ENCODE measurements at regions not wholly inside any gene's neighbourhood (a gene's known extent, or its start where the extent isn't known, plus 50 kb on each side); places are given as distances from the start of the nearest gene placed in this dataset.

DNA sequence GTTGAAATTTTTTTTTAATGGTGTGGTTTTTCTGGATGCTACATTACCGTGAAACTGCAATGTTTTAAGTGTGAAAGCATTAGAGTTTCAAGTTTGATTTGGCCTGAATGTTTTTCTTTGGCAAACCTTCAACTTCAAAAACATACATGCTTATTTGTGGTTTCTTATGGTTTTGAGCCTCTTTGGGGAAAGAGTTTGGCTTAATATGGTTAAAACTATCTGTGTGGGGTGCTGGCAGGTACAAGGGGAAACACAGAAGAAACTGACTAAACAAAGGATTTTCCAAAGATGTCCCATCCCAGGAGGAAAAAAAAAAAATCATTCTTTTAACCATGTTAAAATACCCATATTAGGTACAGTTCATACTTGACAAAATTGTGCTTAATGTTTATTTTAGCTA is 121.1 kb downstream of the HGF start:
- no peak for DNase-seq (ENCODE audit: low read depth in 2 of 2)

DNA sequence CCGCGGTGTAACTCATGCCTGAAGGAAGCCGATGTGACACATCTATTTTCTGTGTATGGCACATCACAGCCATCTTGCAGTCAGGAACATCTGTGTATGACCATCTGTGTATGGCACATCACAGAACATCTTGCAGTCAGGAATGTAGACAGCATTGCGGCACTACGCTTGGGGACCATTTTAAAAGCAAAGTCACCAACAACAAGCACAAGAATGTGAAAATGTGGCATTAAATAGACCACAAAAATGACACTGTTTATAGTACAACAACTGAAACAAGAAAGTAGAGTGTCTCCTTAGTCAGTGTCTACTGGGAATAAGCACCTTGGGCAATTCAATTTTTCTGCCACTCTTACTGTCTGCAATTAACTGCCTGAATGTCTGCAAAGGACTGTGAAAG is 124.4 kb downstream of the HGF start:
- DNase-seq (ENCODE audit: low read depth in 2 of 2): no peak

DNA sequence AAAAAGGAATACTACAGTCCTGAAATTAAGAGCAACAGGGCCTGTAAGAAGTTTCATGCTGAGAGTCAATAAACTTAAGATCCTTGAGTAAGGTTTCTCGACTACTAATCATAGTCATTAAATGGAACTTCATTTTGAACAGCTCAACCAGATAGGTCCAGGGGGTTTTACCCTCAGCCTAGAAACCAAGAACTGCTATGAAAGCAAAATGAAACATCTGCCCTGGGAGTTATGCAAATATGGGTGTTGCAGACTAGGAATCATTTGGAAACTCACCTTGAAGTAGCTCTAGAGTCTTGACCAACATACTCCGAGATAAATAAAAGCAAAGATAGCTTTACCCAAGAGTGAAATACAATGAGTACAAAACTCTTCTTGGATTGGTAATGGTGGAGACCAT is 128.0 kb downstream of the HGF start:
- no peak for DNase-seq (ENCODE audit: low read depth in 2 of 2)

DNA sequence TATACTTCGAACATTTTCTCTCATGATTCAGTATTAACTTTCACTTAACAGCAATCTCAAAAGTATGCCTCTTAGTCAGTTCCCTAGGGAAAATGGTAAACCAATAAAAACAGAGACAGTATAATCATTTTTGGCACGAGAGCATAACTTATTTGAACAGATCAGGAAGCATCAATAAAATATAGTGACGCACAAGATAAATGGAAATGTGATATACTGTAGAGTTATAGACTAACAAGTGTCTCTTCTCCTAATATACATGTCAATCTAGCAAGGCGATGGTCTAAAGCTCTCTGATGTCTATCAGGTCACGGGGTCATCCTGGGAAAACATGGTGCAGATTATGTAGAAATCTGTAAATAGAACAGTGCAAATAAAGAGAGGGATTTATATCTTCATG is 131.6 kb downstream of the HGF start:
- peak in 1 of 2 donors; percentile 58 for DNase-seq (ENCODE audit: low read depth in 2 of 2)

DNA sequence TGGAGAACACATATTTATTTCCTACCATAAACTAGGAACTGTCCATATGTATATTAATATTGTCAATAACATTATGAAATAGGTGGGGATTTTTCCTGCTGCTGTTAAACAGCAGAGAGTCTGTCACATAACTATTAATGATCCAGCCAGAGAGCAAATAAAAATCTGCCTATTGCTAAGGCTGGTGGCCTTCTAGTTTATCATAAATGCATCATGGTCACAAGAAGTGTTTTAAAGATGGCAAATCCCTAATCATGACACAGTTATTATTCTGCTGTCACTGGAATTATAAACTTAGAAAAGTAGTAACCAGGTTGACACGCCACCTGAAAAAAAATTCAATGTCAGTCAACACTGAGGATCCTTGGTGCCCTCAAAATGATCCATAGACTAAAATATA is 132.3 kb downstream of the HGF start:
- no peak for DNase-seq (ENCODE audit: low read depth in 2 of 2)

DNA sequence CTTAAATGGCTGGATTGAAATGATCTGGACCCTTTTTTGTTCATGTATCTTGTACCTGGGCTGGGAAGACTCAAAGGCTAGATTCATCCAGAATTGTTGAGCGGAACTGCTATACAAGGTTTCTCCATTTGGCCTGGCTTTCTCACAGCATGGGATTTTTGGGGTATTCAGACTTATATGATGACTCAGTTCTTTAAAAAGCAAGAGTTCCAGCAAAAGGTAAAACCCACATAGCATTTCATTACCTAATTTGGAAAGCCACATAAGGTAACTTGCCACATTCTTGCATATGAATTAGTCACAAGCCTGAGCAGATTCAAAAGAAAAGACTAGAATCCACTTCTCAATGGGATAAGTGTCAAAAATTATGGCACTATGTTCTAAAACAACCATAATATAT is 137.4 kb downstream of the HGF start:
- no peak for DNase-seq (ENCODE audit: low read depth in 2 of 2)

DNA sequence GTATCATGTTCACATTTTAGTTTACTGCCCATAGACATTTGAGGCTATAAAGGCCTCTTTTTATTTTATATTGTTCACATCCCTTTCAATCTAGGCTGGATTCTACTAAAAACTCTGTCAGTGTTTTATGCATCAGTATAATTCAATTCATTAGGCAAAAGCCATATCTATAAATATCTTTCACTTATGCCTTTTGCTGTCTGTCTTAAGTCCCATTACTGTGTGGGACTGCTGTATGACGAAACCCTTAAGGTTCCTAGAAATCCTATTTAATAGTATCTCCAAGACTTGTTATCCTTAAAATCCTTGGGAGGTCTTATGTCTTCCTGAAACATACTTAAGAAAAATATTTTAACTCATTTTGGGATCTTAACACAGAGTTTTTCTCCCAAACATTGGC is 139.2 kb downstream of the HGF start:
- no peak for DNase-seq (ENCODE audit: low read depth in 2 of 2)

DNA sequence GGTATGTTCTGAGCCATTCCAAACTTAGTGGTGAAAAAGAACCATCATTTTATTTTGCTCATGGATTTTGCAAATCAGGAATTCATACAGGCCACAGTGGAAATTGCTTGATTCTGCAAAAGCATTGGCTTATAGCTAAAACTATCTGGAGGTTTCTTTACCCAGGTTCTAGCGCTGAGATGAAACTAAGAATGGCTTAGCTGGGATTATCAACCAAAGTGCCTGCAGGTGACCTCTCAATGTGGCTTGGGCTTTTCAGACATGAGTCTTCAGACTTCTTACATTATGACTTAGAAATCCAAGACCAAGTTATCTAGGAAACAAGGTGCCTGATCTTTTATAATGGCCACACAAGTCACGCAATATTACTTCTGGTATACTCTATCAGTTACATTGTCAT is 140.1 kb downstream of the HGF start:
- no peak for DNase-seq (ENCODE audit: low read depth in 2 of 2)

DNA sequence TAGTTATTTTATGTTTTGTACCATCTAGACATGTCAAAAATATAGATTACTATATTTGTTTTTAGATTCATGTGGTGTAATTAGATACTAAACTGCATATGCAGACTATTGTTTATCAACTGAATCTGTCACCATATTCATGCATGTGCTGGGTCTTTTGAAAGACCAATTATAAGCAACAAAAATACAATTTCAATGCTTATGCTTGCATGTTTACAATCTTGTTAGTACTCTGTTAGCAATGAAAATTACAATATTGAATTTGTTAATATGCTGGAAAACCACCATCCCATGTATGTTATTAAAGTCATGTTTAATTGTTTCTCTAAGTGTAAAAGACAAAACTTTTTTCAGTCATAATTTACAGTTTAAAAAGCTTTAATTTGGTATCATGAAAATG is 140.9 kb downstream of the HGF start:
- DNase-seq (ENCODE audit: low read depth in 2 of 2): no peak

DNA sequence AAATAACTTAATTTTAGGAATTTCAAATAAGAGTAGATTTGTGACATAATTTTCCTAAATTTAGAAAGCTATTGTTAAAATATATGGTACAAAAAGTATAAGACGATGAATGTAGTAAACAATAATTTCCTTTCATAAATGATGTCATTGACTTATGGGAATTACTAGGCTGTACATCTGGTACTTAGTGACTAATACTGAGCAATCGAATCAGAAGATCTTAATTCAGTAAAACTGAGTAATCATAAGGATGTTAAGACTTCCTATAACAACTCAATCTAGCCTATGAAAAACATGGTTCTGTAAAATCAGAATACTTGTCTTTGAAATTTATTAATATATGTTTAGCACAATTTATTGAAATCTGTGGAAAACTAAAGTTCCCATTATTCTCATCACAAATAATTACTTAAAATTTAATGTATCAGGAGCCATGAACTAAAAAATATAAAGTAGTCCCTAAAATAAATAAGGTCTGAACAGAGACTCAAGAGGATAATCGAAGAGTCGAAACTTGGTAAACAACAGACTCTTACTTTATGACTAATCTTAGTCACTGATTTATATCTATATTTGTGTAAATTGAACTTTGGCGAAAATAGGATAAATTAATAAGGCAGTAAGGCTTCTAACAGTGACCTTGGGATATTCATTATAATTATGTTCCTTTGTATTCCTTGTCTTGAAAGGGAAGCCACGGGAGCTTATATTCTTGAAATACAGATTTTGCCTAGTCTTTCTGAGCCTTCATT is 142.1 kb downstream of the HGF start:
- DNase-seq (ENCODE audit: low read depth in 2 of 2): peak in 1 of 2 donors; percentile 81

DNA sequence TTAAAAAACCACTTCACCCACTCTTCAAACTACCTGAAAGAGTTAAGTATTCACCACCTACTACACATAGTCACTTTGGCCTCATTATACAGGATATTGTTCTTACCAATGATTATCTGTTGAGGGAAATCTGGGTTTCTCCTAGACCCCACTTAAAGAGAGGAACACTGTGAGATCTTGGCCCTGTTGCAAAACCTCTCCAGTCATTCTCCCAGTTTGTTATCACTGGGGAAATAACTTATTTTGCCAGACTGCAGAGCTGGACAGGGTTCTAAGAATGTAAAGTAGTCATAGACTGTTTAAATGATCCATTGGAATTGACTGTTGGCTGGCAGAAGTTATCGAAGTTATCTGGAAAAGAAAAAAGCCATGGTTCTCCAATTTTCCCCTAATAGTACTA is 143.8 kb downstream of the HGF start:
- DNase-seq (ENCODE audit: low read depth in 2 of 2): no peak

DNA sequence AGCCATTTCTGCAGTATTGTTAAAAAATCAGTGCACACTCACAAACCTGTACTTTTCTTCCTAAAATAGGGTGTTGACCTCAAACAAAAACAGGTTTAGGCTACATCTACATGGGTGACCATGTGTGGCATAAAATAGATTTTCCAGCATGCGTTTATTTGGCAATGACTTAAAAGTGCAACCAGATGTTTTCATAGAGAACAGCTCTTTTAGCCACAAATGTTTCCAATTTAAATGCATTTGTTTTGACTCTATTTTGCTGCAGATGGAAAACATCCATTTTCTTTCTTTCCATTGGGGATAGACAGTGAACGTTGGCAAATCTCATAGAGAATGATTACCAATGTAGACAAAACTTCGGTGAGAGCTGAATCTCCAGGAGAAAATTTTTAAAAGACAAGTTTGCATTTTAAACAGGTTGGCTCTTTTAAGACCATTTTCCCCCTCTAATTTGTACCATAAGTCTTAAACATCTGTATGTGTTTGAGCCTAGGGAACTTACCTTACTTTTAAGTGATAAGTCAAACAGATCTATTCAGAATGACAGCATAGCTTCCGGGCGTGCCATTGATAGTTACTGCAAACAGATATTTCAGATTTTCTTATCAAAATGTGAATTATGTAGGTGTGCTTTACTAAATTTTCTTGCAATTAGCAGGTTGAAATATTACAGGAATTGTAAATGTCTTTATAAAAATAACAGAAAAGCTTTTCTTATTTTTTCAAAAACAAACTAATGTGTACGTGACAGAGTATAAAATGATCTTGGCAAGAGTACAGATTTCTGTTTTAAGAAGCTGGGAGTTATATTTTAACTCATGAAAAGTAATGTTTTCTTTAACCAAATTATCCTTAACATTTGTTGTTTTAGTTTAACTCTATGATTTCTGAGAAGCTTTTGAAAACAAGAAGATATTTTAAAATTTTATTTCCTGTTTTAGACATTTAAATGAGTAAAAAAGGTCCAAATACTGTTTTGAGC is 144.9 kb downstream of the HGF start:
- no peak for DNase-seq (ENCODE audit: low read depth in 2 of 2)

DNA sequence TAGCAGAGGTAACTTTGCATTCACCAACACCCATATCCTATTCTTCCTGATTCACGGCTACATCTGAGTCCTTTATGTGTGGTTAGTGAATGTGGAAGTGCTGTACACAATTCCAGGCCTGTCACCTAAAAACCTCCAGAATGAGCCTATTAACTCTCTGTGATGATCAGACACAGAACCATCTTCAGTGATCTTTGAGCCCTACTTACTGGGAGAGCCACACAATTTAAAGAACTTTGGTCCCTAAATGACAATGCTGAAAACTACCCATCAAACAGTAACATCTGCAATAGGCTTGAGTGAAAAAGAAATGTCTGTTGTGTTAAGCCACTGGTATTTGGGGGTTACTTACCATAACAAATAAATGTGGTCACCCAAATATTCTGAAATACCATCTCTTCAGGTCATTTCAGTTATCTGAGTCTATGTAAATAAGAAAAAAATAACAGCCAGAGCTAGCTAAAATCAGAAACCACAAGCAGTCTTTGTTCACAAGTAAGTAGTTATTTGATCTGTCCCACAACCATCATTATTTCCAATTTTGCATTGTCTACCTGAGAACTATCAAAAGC is 145.7 kb downstream of the HGF start:
- DNase-seq (ENCODE audit: low read depth in 2 of 2): no peak

DNA sequence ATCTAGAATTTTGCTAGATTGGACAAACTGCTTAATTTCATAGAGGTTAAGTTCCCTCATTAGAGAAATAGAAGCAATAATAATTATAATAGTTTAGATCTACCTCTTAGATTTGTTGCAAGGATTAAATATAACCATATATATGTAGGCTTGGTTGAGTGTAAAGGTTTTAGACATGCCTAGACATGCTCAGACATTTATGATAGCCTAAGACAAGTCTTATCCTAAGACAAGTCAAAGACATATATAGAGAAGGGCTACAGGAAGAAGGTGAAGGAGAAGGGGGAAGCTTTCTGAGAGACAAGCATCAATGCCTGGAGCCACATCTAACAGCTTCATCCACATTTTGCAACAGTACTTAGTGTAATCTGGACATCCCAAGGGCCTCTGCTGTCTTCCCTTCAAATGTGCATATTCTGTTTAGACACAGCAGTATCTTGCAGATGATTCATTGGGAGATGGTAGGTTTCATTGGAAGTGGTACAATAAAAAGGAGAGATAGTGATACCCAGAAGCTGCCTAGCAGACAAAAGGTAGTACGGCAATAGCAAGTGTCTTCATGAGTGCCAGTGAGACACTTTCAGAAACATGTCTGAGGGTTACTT is 146.5 kb downstream of the HGF start:
- no peak for DNase-seq (ENCODE audit: low read depth in 2 of 2)

DNA sequence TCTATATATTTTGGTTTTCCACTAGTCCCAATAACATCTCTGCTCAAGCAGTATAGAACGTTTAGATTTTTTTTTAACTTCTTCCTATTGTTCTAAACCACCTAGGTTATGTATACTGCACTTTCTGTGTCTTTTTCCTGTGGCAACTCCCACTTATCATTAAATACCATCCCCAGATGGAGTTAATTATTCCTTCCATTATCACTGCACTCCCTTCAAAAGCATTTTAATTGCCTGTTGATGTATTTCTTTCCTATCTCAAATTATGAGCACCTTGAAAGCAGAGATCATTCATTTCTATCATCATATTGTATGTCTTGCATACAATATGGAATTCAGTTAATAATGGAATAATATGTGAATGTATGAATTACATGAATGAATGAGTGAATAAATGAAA is 148.0 kb downstream of the HGF start:
- no peak for DNase-seq (ENCODE audit: low read depth in 2 of 2)

DNA sequence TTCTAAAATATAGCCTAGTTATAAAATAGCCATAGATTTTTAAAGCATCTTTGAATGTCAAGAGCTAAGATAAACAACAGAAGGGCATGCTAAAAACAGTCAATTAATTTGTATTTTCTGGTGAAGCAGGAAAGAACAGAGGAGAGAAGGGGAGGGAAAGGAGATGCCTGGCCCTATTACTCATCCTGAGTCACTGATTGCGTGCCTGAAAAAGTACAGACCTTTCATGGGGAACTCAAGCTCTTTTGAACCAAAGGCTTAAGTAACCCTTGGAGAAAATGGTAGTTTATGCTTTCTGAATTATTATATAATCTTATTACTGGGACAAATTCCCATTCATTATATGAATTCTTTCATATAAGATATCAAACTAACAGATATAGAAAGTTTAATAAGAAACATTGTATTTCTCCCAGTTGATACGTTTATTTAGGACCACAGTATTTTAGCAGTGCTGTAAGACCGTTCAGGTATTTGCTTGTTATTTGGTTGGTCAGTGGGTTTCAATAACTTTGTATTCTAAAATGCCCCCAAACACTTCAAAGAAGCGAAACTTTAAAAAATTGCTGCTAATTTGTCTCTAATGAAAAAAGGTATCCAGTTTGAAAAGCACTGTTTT is 151.3 kb downstream of the HGF start:
- DNase-seq (ENCODE audit: low read depth in 2 of 2): peak in 1 of 2 donors; percentile 89

DNA sequence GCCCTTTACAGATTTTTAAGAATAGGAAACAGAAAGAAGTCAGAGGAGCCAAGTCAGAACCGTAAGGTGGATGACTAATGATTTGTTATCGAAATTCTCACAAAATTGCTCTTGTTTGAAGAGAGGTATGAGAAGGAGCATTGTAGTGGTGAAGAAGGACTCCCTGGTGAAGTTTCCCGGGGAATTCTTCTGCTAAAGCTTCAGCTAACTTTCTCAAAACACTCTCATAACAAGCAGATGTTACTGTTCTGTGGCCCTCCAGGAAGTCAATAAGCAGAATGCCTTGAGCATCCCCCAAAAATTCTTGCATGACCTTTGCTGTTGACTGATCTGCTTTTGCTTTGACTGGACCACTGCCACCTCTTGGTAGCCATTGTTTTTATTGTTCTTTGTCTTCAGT is 152.9 kb downstream of the HGF start:
- DNase-seq (ENCODE audit: low read depth in 2 of 2): peak in 1 of 2 donors; percentile 73

DNA sequence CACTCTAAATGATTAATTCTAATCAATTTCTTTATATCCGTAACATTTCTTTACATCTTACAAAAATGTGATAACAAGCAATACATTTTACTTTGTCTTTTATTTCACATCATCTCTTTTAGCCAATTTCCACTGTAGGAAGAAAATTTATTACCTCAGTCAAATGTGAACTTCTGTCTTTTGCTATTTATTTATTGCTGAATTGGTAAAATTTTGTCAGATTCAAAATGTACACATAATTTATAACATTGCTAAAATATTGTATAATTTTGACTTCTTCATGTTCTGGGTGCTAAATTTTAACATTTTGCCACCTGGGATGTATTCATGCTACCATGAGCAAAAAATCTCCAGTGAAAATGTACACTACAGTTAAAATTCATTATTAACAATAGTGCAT is 158.0 kb downstream of the HGF start:
- DNase-seq (ENCODE audit: low read depth in 2 of 2): no peak

DNA sequence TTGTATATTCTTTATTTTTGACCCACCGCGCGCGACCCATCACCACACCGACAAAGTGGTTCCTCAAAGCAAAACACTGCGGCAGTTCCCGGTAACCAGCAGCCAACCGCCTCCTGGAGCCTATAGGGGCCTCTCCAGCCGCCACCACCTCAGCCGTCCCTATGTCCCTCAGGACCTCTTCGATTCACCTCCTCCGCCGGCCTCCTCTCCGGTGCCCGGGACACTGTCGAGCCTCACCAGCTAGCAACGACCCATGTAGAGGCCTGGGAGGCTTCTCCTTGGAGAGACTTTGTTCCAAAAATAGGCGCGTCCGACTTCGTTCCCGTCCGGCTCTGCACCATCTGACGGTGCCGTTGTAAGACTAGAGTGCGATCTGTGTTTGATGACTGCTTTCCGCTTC is 158.8 kb downstream of the HGF start:
- DNase-seq (ENCODE audit: low read depth in 2 of 2): no peak

DNA sequence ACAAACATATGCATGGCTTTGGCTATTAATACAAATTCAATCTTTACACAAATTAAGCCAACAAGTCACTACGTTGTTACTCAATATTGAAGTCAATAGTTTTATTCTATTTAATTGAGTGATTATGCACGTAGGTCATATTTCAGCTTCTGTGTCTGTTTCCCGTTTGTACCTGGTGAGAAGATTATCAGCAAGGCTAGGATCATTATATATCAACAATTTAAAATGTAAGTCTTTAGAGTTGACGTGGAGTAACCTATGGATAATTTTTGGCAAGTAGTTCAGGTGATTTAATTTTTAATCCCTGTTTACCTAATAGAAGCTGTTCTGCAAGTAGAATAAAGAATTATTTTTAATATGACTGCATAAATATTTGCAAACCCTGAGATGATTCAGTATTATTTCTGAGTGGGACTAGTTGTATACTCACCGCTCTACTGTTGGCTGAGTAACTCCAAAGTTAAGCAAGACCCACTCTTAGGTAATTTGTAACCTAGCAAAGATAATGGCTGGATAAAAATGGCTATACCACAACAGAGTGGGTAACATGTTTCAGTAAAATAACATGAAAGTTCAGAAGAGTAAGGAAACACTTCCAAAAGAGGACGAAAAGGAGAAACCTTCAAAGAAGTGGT is 161.0 kb downstream of the HGF start:
- no peak for DNase-seq (ENCODE audit: low read depth in 2 of 2)

DNA sequence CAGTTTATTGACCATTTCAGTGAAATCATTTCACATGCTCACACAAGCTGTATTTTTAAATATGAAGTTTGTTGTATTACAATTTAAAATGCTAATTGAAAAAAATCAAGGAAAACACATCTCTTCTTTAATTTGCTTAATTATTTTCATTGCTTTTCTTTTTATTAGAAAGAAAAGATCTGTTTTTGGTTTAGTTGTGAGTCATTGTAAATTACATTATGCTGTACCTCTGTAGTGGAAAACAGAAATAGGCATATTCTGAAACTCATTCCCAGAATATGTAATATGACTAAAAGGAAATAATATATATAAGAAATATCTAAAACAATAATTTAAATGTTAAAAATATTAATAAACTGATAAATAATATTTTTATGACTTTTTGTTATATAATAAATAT is 161.9 kb downstream of the HGF start:
- no peak for DNase-seq (ENCODE audit: low read depth in 2 of 2)

All from dermis microvascular lymphatic vessel endothelial cell (primary cell).